ENCODE measurements at regions not wholly inside any gene's neighbourhood (a gene's known extent, or its start where the extent isn't known, plus 50 kb on each side); places are given as distances from the start of the nearest gene placed in this dataset.
A peak's percentile ranks its signal among the peaks of the same experiment; 100 is the strongest.
"Not testable (repeated sequence)": the region's sequence is repeated elsewhere in the genome, so short reads cannot be mapped to it uniquely, and the experiment has no call there.

GRCh38 chr3:110327870-110328269, 743.7 kb upstream of the NECTIN3 start:
- no peak overlapping the region for H3K4me3 ChIP-seq (ENCODE audit: low read length)
- no peak for DNase-seq (ENCODE audit: low read depth)
- no peak for TF ChIP-seq CTCF (conservative IDR thresholded peaks at IDR 0.05; ENCODE audit: low read depth, low read length)

- not testable (repeated sequence) for H3K4me3 ChIP-seq (ENCODE audit: low read length); DNase-seq (ENCODE audit: low read depth)
These were observed 740.1 kb upstream of the NECTIN3 start for GRCh38 chr3:110331562-110331961.

- no peak overlapping the region for H3K4me3 ChIP-seq (ENCODE audit: low read length)
- TF ChIP-seq CTCF (conservative IDR thresholded peaks at IDR 0.05; ENCODE audit: low read depth, low read length): no peak
- no peak for DNase-seq (ENCODE audit: low read depth)
These were observed 739.0 kb upstream of the NECTIN3 start for GRCh38 chr3:110332629-110333028.

- DNase-seq (ENCODE audit: low read depth): no peak
- H3K4me3 ChIP-seq (ENCODE audit: low read length): no peak overlapping the region
- no peak for TF ChIP-seq CTCF (conservative IDR thresholded peaks at IDR 0.05; ENCODE audit: low read depth, low read length)
These were observed 730.6 kb upstream of the NECTIN3 start for GRCh38 chr3:110341047-110341446.

GRCh38 chr3:110343376-110343775, 728.2 kb upstream of the NECTIN3 start:
- peak; percentile 62 for DNase-seq (ENCODE audit: low read depth)
- no peak for TF ChIP-seq CTCF (conservative IDR thresholded peaks at IDR 0.05; ENCODE audit: low read depth, low read length)
- no peak overlapping the region for H3K4me3 ChIP-seq (ENCODE audit: low read length)

- no peak for DNase-seq (ENCODE audit: low read depth)
- no peak for TF ChIP-seq CTCF (conservative IDR thresholded peaks at IDR 0.05; ENCODE audit: low read depth, low read length)
- no peak overlapping the region for H3K4me3 ChIP-seq (ENCODE audit: low read length)
These were observed 727.7 kb upstream of the NECTIN3 start for GRCh38 chr3:110343945-110344344.

GRCh38 chr3:110344487-110344886, 727.1 kb upstream of the NECTIN3 start:
- TF ChIP-seq CTCF (conservative IDR thresholded peaks at IDR 0.05; ENCODE audit: low read depth, low read length): no peak
- DNase-seq (ENCODE audit: low read depth): no peak
- no peak overlapping the region for H3K4me3 ChIP-seq (ENCODE audit: low read length)
